HG03095 (cell line): ENCODE measurements at regions not wholly inside any gene's neighbourhood (a gene's known extent, or its start where the extent isn't known, plus 50 kb on each side); places are given as distances from the start of the nearest gene placed in this dataset.

Source experiments
- ATAC-seq: cut with Tn5 transposase; IDR thresholded peaks from one replicate; pipeline ENCODE4 v1.9.1; 2021; ENCODE audit warnings: moderate library complexity; ENCODE audit not compliant: unreplicated experiment

GRCh38 chr18:51897884-51898283 lies 442.1 kb upstream of the DCC start:
- no peak for ATAC-seq

GRCh38 chr18:51907687-51908597 lies 432.1 kb upstream of the DCC start:
- no peak for ATAC-seq

- ATAC-seq, result no peak
Observed at GRCh38 chr18:51908598-51908944, 431.4 kb upstream of the DCC start.

GRCh38 chr18:51911584-51911983 lies 428.4 kb upstream of the DCC start:
- ATAC-seq, result no peak

GRCh38 chr18:51912381-51912780 lies 427.6 kb upstream of the DCC start:
- ATAC-seq, result no peak

GRCh38 chr18:51915176-51915575 lies 424.8 kb upstream of the DCC start:
- ATAC-seq, result no peak

- ATAC-seq, result no peak
Observed at GRCh38 chr18:51921862-51922261, 418.1 kb upstream of the DCC start.

GRCh38 chr18:51933903-51934302 lies 406.1 kb upstream of the DCC start:
- no peak for ATAC-seq

GRCh38 chr18:51936115-51936514 lies 403.9 kb upstream of the DCC start:
- no peak for ATAC-seq

GRCh38 chr18:51941999-51942398 lies 398.0 kb upstream of the DCC start:
- peak; percentile 53 for ATAC-seq

GRCh38 chr18:51943281-51943680 lies 396.7 kb upstream of the DCC start:
- no peak for ATAC-seq

- no peak for ATAC-seq
Observed at GRCh38 chr18:51946946-51947345, 393.1 kb upstream of the DCC start.

GRCh38 chr18:51952844-51953243 lies 387.2 kb upstream of the DCC start:
- no peak for ATAC-seq

GRCh38 chr18:51953521-51953920 lies 386.5 kb upstream of the DCC start:
- peak; percentile 90 for ATAC-seq

GRCh38 chr18:51955136-51955535 lies 384.9 kb upstream of the DCC start:
- no peak for ATAC-seq

GRCh38 chr18:51957001-51957400 lies 383.0 kb upstream of the DCC start:
- no peak for ATAC-seq

- no peak for ATAC-seq
Observed at GRCh38 chr18:51980101-51980500, 359.9 kb upstream of the DCC start.

GRCh38 chr18:51988277-51988676 lies 351.7 kb upstream of the DCC start:
- ATAC-seq, result no peak

GRCh38 chr18:51997129-51997528 lies 342.9 kb upstream of the DCC start:
- ATAC-seq, result no peak

GRCh38 chr18:51998066-51998465 lies 341.9 kb upstream of the DCC start:
- ATAC-seq, result no peak

- no peak for ATAC-seq
Observed at GRCh38 chr18:51998711-51999110, 341.3 kb upstream of the DCC start.

- ATAC-seq, result no peak
Observed at GRCh38 chr18:51999351-51999750, 340.6 kb upstream of the DCC start.

- no peak for ATAC-seq
Observed at GRCh38 chr18:52000435-52000834, 339.6 kb upstream of the DCC start.
